ENCODE measurements at regions not wholly inside any gene's neighbourhood (a gene's known extent, or its start where the extent isn't known, plus 50 kb on each side); places are given as distances from the start of the nearest gene placed in this dataset.

- DNase-seq (ENCODE audit: low read depth) = peak; percentile 11
These were observed 193.5 kb upstream of the CNR1 start for GRCh38 chr6:88359530-88360202.

GRCh38 chr6:88358846-88359245, 192.7 kb upstream of the CNR1 start:
- no peak for DNase-seq (ENCODE audit: low read depth)

DNA sequence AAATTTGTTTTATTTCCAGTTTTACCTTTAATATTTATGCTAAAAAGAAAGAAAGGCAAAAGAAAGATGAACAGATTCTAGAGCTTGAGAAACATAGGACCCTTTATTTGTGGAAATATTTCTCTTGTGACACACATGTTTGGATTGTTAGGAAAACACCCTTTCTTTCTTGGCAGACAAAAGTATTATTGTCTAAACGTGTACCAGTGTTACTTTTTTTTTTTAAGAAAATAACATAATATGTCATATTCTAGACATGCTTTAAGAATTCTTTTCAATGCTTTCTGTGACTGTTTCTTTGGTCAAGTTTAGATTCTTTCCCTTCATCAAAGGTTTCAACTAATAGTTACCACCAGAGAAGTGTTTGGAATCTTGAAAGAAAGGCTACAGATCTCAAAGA, 183.4 kb upstream of the CNR1 start:
- DNase-seq (ENCODE audit: low read depth) = peak; percentile 46

DNA sequence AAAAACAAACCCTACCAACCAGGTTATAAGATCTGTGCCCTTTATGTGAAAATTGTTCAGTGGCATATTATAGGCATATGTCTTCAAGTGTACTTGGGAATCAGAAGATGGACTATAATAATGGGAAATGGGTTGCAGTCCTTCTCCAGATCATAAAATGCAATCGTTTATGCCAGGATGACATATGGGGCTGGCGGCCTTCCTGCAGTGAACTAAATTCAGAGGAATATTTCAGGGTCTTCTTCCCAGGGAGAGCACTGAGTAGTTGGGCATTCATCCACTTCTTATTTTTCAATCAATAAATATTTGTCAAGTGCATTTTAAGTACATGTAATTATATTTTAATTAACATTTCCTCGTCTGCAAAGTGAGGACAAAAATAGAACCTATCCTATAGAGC, 176.2 kb upstream of the CNR1 start:
- no peak for DNase-seq (ENCODE audit: low read depth)

DNA sequence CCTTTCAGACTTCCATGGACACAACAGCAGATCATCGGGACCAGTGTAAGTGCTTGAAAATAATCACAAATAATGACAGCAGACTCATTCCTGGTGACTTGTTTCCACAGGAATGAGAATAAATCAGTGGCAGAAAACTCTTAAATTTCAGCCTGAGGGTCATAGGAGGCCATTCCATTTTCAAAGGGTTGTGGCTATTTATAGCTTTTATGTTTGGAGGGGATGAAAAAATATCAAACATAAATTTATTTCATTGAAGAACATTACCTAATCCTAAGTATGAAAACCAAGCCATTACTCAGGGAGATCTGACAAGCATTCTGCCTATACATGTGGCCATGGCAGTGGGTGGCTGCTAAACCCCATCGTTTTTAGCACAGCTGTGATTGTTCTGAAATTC, 173.6 kb upstream of the CNR1 start:
- no peak for DNase-seq (ENCODE audit: low read depth)

DNA sequence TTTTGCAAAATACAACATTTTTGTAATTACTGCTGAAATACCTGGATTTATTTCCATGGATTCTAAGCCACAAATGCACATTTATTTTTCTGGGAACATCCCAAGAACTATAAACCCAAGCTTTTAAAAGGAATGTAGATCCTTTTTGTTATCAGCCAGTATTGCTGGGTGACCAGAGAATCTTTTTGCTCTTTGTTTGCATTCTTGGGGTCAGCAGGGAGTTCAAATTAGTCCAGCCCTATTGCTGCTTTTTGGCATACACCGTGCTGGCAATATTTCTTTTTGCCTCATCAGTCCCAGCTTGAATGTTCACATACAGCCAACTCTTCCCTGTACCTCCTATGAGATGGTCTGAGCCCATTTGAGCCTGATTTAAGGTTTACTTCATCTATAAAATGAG, 155.2 kb upstream of the CNR1 start:
- DNase-seq (ENCODE audit: low read depth) = no peak

- no peak for DNase-seq (ENCODE audit: low read depth)
These were observed 145.4 kb upstream of the CNR1 start for GRCh38 chr6:88311561-88311960.

DNA sequence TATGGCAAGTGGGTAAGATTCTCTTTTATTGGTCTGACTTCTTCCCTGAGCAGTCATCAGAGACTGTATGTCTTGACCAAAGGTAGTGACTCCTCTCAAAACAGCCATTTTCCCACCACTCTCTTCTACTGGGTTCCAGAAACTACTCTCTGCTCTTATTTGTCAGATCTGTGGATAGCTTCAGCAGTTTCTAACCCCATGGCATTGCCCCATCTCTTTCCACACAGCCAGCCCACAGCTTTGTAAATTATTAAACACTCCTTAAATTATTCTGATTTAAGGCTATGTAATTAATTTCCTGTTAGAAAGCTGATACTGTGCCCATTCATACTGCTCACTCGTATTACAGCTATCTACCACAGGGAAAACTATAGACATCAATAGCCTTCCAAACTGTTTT, 138.4 kb upstream of the CNR1 start:
- no peak for DNase-seq (ENCODE audit: low read depth)

- DNase-seq (ENCODE audit: low read depth) = no peak
These were observed 136.7 kb upstream of the CNR1 start for GRCh38 chr6:88302769-88303225.

- no peak for DNase-seq (ENCODE audit: low read depth)
These were observed 136.0 kb upstream of the CNR1 start for GRCh38 chr6:88301888-88302768.

DNA sequence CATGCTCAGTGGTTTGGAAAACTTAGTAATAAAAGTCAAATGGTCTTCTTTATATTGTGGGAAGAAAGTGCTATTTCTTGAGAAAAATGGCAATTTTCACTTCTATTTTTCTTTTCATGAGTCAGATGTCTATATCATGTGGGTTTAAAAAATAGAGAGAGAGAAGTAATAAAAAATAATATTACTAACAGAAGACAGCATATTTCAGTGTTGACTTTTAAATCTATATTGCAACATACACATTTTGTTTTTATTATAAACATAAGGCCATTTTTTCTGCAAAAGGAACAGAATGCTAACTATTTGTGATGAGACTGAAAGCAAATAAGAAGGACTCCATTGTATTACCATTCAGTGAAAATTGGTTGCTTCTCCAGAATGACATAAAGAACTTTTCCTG, 135.1 kb upstream of the CNR1 start:
- no peak for DNase-seq (ENCODE audit: low read depth)

DNA sequence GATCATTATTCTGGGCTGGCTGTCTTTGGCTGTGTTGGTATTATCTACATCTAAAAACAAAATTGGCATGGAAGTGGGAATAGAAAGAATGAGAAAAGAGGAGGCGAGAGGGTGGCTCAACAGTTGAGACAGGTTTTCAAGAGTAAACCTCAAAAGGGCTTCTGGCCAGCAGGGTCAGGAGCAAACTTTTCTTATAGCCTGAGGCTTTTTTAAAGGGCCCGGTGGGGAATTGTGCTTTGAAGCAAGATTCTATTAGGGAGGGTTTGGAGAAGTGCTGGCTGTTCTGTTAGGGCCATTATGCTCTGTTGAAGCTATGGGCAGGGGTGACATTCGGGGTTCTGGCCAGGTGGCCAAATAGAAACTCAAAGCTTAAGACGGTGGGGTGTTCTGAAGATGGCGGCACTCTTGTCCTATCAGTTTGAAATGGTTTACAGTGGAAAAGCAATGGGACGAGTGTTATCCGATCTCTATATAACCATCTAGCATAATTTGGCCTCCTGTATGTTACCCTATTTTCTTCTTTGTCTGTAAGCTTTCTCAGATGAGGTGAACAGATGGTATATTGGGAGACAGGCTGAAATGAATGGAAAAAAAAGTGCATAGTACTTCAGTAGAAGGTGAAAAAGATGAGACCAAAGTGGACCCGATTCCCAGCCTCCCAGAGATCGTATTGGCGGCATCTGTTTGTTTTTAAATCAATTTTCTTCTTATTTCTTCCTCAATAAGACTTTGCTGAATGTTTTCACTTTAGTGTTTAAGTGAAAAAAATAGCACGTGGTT, 132.1 kb upstream of the CNR1 start:
- no peak for DNase-seq (ENCODE audit: low read depth)

DNA sequence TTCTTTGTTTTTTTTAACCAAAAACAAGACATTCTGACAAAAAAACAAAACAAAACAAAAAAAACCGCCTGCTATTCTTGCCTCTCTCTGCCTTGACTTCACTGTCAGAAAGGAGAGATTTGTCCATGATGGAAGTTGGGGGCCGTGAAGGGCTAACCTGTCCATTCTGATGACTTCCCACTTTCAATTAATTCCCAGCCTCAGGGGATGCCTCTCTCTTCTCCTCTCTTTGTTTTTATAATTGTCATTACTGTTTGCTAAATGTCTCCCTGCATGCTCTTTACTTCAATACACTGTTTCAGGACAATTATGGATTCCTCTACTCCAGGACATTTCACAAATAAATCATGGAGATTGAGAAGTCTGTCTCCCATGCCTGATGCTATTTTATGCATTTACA, 130.5 kb upstream of the CNR1 start:
- DNase-seq (ENCODE audit: low read depth) = no peak

GRCh38 chr6:88295663-88296062, 129.5 kb upstream of the CNR1 start:
- DNase-seq (ENCODE audit: low read depth) = no peak

DNA sequence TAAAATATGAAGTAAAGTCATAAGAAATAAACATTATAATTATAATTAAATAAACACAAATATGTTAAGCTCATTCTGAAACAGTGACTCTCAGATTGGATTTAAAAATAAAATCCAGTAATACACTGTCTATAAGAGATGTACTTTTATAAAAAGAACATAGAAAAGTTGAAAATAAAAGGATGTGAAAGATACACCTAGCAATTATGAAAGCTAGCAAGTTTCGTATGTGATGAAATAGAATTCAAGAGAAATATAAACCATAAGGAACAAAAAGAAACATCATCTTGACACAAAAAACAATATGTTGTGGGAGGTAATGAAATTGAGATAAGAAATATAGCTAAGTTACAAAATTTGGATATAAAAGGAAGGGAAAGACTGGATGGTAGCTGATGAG, 128.6 kb upstream of the CNR1 start:
- no peak for DNase-seq (ENCODE audit: low read depth)

- no peak for DNase-seq (ENCODE audit: low read depth)
These were observed 124.3 kb upstream of the CNR1 start for GRCh38 chr6:88290411-88290810.

DNA sequence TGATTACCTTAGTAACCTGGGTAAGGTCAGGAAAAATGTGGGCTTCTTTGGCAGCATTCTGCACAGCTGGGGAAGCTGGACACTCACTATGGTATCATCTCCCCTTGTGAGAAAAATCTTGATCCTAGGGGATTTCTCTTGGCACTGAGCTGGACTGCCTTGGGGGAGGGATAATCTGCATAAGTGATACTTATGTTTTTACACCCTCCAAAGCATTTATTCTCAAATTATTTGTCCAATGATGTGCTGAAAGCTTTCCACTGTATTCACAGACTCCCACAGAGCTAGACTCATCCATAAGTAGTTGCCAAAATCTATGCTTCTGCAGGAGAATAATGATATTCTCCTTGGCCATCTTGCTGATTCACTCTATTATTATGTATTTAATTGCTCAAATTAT, 121.5 kb upstream of the CNR1 start:
- no peak for DNase-seq (ENCODE audit: low read depth)

DNA sequence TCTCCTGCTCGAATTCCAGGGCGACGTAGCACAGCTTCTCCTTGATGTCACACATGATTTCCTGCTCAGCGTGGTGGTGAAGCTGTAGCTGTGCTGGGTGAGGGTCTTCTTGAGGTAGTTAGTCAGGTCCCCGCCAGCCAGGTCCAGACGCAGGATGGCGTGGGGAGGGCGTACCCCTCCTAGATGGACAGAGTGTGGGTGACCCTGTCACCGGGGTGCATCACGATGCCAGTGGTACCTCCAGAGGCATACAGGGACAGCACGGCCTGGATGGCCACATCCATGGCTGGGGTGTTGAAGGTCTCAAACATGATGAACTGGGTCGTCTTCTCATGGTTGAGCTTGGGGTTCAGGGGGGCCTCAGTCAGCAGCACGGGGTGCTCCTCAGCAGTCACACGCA, 110.2 kb upstream of the CNR1 start:
- no peak for DNase-seq (ENCODE audit: low read depth)

GRCh38 chr6:88268508-88268907, 102.4 kb upstream of the CNR1 start:
- no peak for DNase-seq (ENCODE audit: low read depth)

DNA sequence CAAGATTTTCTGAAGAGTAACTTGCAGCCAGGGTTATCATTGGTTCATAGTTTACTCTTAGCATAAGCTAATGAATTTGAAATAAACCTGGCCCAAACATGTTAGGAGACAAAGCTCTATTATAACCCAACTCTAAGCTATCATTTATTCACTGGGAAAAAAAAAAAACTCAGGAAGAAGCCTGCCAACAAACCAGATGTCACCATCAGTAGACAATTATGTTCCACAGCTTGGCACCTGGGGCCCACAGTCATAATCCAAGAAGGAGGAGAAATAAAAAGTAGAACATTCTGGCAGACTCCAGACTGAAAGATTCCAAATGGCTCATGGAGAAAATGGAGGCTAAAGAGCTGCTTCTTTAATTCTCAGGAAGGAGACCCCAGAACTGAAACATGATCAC, 100.0 kb upstream of the CNR1 start:
- DNase-seq (ENCODE audit: low read depth) = no peak

- no peak for DNase-seq (ENCODE audit: low read depth)
These were observed 97.4 kb upstream of the CNR1 start for GRCh38 chr6:88263591-88263990.

DNA sequence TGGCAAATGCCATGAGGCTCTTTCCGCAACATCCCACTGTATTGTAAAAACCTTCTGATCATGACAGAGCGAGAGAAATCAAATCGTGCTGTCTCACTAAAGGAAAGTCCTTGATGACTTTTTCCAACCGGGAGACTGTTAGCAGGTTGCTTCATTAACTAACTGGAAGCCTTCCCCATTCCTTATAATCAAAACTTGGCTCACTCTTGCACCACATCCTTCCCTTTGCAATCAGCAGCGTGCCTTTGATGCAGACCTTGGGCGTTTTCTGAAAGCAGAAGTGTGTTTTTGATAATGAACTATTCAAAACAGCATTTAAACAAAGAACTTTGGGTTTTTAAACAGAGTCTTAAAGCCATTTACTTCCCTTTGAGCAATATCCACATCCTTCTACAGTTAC, 96.2 kb upstream of the CNR1 start:
- DNase-seq (ENCODE audit: low read depth) = no peak

Data from HT1080 (cell line).